GM18868 (cell line): ENCODE measurements at regions not wholly inside any gene's neighbourhood (a gene's known extent, or its start where the extent isn't known, plus 50 kb on each side); places are given as distances from the start of the nearest gene placed in this dataset.

ENCODE experiments used
- ATAC-seq: cut with Tn5 transposase; IDR thresholded peaks from one replicate; pipeline ENCODE4 v1.9.1; 2021; ENCODE audit warnings: mild to moderate bottlenecking, moderate library complexity; ENCODE audit not compliant: unreplicated experiment

- no peak for ATAC-seq
Observed at GRCh38 chr2:226403369-226403768, 396.3 kb downstream of the IRS1 start.

- ATAC-seq, result no peak
Observed at GRCh38 chr2:226399006-226399405, 400.6 kb downstream of the IRS1 start.

- no peak for ATAC-seq
Observed at GRCh38 chr2:226398580-226398979, 401.0 kb downstream of the IRS1 start.

- no peak for ATAC-seq
Observed at GRCh38 chr2:226396541-226396940, 403.1 kb downstream of the IRS1 start.

GRCh38 chr2:226387499-226387942 lies 412.1 kb downstream of the IRS1 start:
- ATAC-seq, result no peak

GRCh38 chr2:226383461-226383860 lies 416.2 kb downstream of the IRS1 start:
- ATAC-seq, result no peak

- ATAC-seq, result no peak
Observed at GRCh38 chr2:226380679-226381078, 418.9 kb downstream of the IRS1 start.

- ATAC-seq, result no peak
Observed at GRCh38 chr2:226378753-226379705, 420.6 kb downstream of the IRS1 start.

GRCh38 chr2:226376516-226377180 lies 423.0 kb downstream of the IRS1 start:
- ATAC-seq, result no peak

GRCh38 chr2:226366920-226367319 lies 432.7 kb downstream of the IRS1 start:
- no peak for ATAC-seq

- ATAC-seq, result no peak
Observed at GRCh38 chr2:226364217-226364616, 435.4 kb downstream of the IRS1 start.

- no peak for ATAC-seq
Observed at GRCh38 chr2:226362980-226363379, 436.6 kb downstream of the IRS1 start.

- no peak for ATAC-seq
Observed at GRCh38 chr2:226360658-226361057, 439.0 kb downstream of the IRS1 start.

- ATAC-seq, result no peak
Observed at GRCh38 chr2:226358688-226359087, 440.9 kb downstream of the IRS1 start.

GRCh38 chr2:226357816-226358215 lies 441.8 kb downstream of the IRS1 start:
- ATAC-seq, result no peak

- ATAC-seq, result no peak
Observed at GRCh38 chr2:226355600-226355999, 444.0 kb downstream of the IRS1 start.

- no peak for ATAC-seq
Observed at GRCh38 chr2:226354434-226354833, 445.2 kb downstream of the IRS1 start.

- no peak for ATAC-seq
Observed at GRCh38 chr2:226352941-226353560, 446.6 kb downstream of the IRS1 start.

- no peak for ATAC-seq
Observed at GRCh38 chr2:226351711-226352110, 447.9 kb downstream of the IRS1 start.

GRCh38 chr2:226339616-226340015 lies 460.0 kb downstream of the IRS1 start:
- ATAC-seq, result no peak

- ATAC-seq, result no peak
Observed at GRCh38 chr2:226338825-226339224, 460.8 kb downstream of the IRS1 start.
